ENCODE measurements at regions not wholly inside any gene's neighbourhood (a gene's known extent, or its start where the extent isn't known, plus 50 kb on each side); places are given as distances from the start of the nearest gene placed in this dataset.

- intact Hi-C loops (cut with DNase I), result no loop called here
- no peak overlapping the region for H3K4me3 ChIP-seq
- DNase-seq, result no peak
- H3K27ac ChIP-seq, result no peak overlapping the region
- no peaks in the 10 kb centered on the region for H3K36me3 ChIP-seq (ENCODE audit: insufficient read depth in 1 of 2, low read depth in 1 of 2)
- no peak for ATAC-seq
- no peaks in the 10 kb centered on the region for H3K9me3 ChIP-seq
- WGBS, 3 donors, result 77 to 92% (median 89%) methylated on average over 3 of the region's 3 CpGs
- no peaks in the 10 kb centered on the region for H3K4me1 ChIP-seq
- peaks cover 0 to 3% (median 0%) of the 10 kb centered on the region in 3 donors for H3K27me3 ChIP-seq (ENCODE audit: insufficient read depth in 3 of 3, low read length in 2 of 3)
- no peak for TF ChIP-seq CTCF (IDR thresholded peaks at IDR 0.05)
Observed at GRCh38 chr5:56722317-56722716, 93.0 kb upstream of the MAP3K1 start.

GRCh38 chr5:56717253-56717987 is 97.9 kb upstream of the MAP3K1 start:
- Histone ChIP-seq H3K4me3 (no peak overlapping the region), H3K4me1 (no peaks in the 10 kb centered on the region), H3K36me3 (ENCODE audit: insufficient read depth in 1 of 2, low read depth in 1 of 2) (no peaks in the 10 kb centered on the region), H3K27ac (no peak overlapping the region), H3K27me3 (ENCODE audit: insufficient read depth in 3 of 3, low read length in 2 of 3) (peaks cover 0 to 3% (median 0%) of the 10 kb centered on the region in 3 donors), H3K9me3 (no peaks in the 10 kb centered on the region)
- ATAC-seq (no peak), DNase-seq (no peak)
- intact Hi-C loops (cut with DNase I), result no loop called here
- WGBS, 3 donors, result 62 to 81% (median 65%) methylated on average over 11 of the region's 11 CpGs
- no peak for TF ChIP-seq CTCF (IDR thresholded peaks at IDR 0.05)

GRCh38 chr5:56715986-56716385 is 99.4 kb upstream of the MAP3K1 start:
- Histone ChIP-seq H3K27ac (no peak overlapping the region), H3K9me3 (no peaks in the 10 kb centered on the region), H3K4me1 (no peaks in the 10 kb centered on the region), H3K27me3 (ENCODE audit: insufficient read depth in 3 of 3, low read length in 2 of 3) (peaks cover 0 to 3% (median 0%) of the 10 kb centered on the region in 3 donors), H3K36me3 (ENCODE audit: insufficient read depth in 1 of 2, low read depth in 1 of 2) (no peaks in the 10 kb centered on the region), H3K4me3 (no peak overlapping the region)
- intact Hi-C loops (cut with DNase I), result no loop called here
- WGBS, 3 donors, result 89 to 95% (median 90%) methylated on average over 3 of the region's 3 CpGs
- DNase-seq (no peak), ATAC-seq (no peak)
- no peak for TF ChIP-seq CTCF (IDR thresholded peaks at IDR 0.05)

- Histone ChIP-seq H3K9me3 (no peaks in the 10 kb centered on the region), H3K27ac (no peak overlapping the region), H3K27me3 (ENCODE audit: insufficient read depth in 3 of 3, low read length in 2 of 3) (no peaks in the 10 kb centered on the region), H3K4me3 (no peak overlapping the region), H3K36me3 (ENCODE audit: insufficient read depth in 1 of 2, low read depth in 1 of 2) (no peaks in the 10 kb centered on the region), H3K4me1 (no peaks in the 10 kb centered on the region)
- no peak for ATAC-seq
- intact Hi-C loops (cut with DNase I), result no loop called here
- DNase-seq, result no peak
- WGBS, 3 donors, result 72 to 84% (median 72%) methylated on average over 5 of the region's 5 CpGs
- no peak for TF ChIP-seq CTCF (IDR thresholded peaks at IDR 0.05)
Observed at GRCh38 chr5:56712895-56713591, 102.3 kb upstream of the MAP3K1 start.

All from psoas muscle (tissue), 7 donors.